ENCODE measurements at regions not wholly inside any gene's neighbourhood (a gene's known extent, or its start where the extent isn't known, plus 50 kb on each side); places are given as distances from the start of the nearest gene placed in this dataset.

DNA sequence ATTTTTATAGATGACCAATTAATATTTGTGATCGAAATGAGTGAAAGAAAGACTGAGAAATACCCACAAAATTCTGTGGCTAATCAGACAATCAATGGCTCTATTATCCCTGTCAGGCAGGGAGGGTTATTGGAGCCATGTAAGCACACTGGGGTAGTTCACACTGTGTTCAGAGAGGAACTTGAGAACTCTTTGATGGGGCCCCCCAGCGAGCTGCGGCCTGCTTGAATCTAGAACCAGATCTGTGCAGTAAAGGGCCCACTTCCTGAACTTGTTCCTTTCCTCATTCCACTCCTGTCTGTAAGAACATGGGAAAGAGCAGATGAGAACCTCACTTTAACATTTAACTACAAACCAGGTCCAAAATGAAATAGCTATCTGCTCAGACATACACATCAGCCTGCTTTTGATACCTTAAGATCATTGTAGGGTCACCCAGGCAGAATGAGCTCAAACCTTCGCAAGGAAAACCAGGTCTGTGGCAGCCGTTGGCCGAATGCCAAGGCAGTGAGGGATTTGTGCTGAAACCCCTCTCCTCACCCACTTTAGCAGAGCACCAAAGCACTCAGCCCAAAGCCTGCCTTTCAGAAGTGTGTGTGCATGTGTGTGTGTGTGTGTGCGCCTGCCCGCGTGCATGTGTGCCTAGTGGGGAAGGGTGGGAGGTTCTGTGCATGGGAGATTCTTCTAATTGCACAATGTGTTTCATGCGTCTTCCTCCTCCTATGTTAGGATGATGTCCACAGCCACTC, 365.6 kb upstream of the MGMT start:
- no peak for DNase-seq

GRCh38 chr10:129102906-129103693, 363.9 kb upstream of the MGMT start:
- DNase-seq, result no peak

- DNase-seq, result no peak
Measured at GRCh38 chr10:129104266-129105045, 362.6 kb upstream of the MGMT start.

GRCh38 chr10:129105266-129105665, 361.8 kb upstream of the MGMT start:
- no peak for DNase-seq

GRCh38 chr10:129106314-129106713, 360.7 kb upstream of the MGMT start:
- DNase-seq, result no peak

DNA sequence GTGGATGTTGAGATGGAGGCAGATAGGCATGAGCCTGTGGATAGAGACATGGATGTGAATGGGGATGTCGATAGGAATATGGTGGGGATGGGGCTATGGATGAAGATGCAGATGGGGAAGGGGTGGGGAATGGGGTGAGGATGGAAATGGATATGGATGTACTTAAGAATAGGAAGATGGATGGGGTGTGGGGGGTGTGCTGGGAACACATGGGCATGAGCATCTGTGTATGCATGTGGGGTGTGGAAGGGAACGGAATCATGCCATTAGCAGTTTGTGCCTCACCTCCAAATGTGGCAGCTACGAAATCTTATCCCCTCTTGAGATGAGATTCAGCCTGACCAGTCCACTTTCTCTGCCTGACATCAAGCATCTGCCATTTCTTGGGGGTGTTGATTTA, 359.5 kb upstream of the MGMT start:
- no peak for DNase-seq

DNA sequence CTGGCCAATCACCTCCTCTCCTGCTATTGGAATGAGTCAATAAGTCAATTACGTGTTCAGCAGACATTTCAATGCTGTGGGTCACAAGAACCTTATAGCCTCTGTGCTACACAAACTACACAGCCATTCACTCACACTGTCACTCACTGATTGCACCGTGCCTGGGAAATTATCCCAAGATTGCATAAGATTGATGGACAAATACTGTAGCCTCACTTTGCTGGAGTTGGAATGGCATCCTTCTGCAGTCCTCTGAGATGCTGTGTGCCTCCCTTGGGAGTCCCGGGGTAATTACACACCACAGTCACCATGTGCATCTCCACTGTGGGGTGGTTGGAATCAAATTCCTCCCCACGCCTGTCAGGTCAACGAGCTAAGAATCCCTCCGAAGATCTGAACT, 358.7 kb upstream of the MGMT start:
- DNase-seq, result no peak

GRCh38 chr10:129108994-129109393, 358.0 kb upstream of the MGMT start:
- no peak for DNase-seq

GRCh38 chr10:129110780-129111179, 356.3 kb upstream of the MGMT start:
- no peak for DNase-seq

GRCh38 chr10:129111922-129112321, 355.1 kb upstream of the MGMT start:
- DNase-seq, result no peak

GRCh38 chr10:129114588-129114987, 352.5 kb upstream of the MGMT start:
- DNase-seq, result no peak

DNA sequence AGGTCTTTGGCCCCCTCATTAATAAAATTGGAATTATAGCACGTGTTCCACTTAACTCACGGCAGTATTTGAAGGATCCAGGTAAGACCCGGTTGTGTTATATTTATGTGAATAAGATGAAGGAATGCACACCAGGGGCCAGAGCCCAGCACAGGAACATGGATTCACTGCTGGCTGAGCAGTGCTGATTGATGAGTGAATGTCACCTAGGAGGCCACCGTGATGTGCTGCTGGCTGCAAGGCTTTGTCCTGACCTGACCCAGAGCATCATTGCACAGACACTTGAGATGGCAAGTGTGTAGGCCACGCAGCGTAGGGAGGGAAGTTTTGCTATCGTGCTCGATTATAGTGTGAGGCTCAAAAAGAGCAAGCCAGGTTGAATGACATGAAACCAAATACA, 350.7 kb upstream of the MGMT start:
- DNase-seq, result no peak

- no peak for DNase-seq
Measured at GRCh38 chr10:129120441-129120840, 346.6 kb upstream of the MGMT start.

DNA sequence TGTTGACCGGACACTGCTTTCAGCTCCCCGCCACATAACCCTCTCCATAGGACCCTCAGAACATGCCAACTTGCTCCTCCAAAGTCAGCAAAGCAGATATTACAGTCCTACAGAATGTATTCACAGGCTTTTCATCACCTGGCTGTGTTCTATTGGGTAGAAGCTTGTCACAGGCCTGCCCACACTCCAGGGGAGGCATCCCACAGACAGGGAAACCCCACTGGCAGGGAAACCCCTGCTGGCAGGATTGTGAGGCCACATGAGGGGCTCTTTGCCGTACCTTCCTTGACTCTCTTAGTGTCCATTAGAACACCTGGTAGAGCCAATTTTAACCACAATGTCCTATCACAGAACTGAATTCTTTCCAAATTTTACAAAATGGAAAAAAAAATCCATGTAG, 344.2 kb upstream of the MGMT start:
- DNase-seq, result no peak

DNA sequence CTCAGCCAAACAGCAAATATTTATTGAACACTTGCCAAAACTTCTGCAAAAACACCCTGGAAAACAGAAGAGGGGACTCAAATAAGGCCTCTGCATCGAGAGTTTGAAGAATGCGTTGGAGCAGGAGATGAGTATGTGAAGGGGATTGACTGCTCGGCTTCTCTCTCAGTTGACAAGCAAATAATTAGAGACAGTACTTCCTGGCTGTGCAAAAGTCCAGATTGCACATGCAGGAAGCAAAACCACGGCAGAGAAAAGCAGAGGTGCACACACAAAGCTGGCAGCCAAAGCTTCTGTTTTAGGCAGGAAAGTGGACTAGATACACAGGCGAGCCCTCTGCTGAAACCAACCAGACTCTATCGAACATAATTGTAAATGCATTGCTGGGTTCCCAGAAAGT, 343.6 kb upstream of the MGMT start:
- DNase-seq, result no peak

DNA sequence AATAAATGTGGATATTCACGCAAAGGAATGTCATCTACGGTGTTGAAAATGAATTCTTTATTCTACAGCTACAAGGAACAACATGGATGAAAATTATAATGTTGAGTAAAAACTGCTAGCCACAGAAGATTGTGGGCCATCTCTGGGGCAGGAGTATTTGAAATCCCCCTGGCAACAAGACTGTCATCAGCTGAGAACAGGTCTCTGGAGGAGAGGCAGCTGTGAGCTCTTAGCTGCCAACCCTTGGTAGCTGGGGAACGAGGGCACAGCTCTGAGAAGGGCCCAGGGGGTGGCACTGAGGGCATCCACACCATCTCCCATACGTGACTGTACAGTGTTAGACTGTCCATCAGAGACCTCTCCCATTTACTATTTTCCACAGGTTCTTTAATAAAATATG, 340.1 kb upstream of the MGMT start:
- DNase-seq, result no peak

DNA sequence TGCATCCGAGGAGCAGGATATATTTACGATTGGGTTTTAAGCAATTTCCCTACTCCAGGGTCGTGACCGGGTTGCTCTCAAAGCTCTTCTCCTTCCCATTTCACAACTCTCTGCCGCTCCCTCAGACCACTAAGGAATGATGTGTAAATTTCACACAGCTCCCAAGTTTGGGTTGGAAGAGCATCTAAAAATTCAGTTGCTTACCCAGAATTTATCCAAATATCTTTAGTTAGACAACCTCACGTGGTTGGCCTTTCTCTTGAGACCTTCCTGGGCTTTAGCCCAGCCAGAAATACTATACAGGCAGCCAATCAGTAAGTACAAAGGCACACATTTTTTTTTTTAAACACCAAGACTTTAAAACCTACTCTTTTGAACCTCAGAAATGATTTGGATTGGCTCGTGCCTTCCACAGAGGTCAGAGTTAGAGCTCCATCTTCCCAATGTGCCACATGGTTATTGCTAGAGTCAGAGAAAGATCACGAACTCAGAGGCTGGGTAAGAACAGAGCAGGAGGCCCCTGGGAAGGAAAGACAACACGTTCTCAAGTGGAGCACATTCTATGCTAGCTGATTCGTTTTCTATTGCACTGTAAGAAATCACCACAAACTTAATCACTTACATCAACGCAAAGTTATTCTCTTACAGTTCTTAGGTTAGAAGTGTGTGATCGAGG, 335.4 kb upstream of the MGMT start:
- no peak for DNase-seq

GRCh38 chr10:129133856-129134255, 333.2 kb upstream of the MGMT start:
- DNase-seq, result no peak

- DNase-seq, result no peak
Measured at GRCh38 chr10:129134371-129134770, 332.7 kb upstream of the MGMT start.

DNA sequence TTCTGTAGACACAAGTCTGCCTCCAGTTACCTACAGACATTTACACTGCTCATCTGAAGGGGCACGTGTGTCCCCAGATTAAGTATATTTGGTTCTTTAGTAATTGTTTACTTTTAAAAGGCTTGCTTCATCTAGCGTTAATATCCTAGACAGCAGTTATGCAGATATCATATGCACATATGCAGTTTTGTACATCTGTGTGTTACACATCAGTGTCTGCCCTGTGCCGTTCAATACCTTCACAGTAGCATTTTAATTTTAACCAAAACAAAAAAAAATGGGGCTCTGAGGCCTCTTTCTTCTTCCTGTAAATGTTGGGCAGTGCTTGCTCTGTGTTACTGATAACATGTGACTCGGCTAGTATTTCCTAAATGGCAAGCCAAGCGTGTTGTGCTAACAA, 331.4 kb upstream of the MGMT start:
- no peak for DNase-seq

GRCh38 chr10:129136074-129136473, 331.0 kb upstream of the MGMT start:
- no peak for DNase-seq

- DNase-seq, result no peak
Measured at GRCh38 chr10:129136951-129137350, 330.1 kb upstream of the MGMT start.

Data from activated CD4-positive, alpha-beta T cell treated with anti-CD3 and anti-CD28 coated beads, Interleukin-2, Interleukin-6, amounts not matched to agents 100 ng/mL and 50 ng/mL, durations not matched to agents 16 hours and 8 hours (primary cell).